A673 (cell line): ENCODE measurements at regions not wholly inside any gene's neighbourhood (a gene's known extent, or its start where the extent isn't known, plus 50 kb on each side); places are given as distances from the start of the nearest gene placed in this dataset.

Experiments used
- CTCF ChIP-seq: fragments of 300-800, 200-600 bp; sonication (generic); conservative IDR thresholded peaks from 2 replicates; pipeline ENCODE4 v1.5.1; 2017; ENCODE audit warnings: low read depth, mild to moderate bottlenecking, antibody characterized with exemption, low read length, moderate library complexity, mixed read lengths
- EZH2 ChIP-seq: fragments of 200-600 bp; sonication (generic); IDR thresholded peaks from 2 replicates; pipeline ENCODE4 v1.6.1; 2017; ENCODE audit warnings: borderline replicate concordance, low read depth, mild to moderate bottlenecking, mixed read lengths, antibody characterized with exemption, low read length; ENCODE audit not compliant: poor library complexity, severe bottlenecking

- TF ChIP-seq EZH2 (no peak), CTCF (no peak)
These were observed 247.5 kb upstream of the GMDS start for GRCh38 chr6:2492686-2493523.
